WTC11 (cell line): ENCODE measurements at regions not wholly inside any gene's neighbourhood (a gene's known extent, or its start where the extent isn't known, plus 50 kb on each side); places are given as distances from the start of the nearest gene placed in this dataset.

ENCODE experiments used
- ATF6 ChIP-seq: sonication (generic); formaldehyde crosslinking; IDR thresholded peaks from 2 replicates; pipeline ENCODE4 v1.8.1; 2023; ENCODE audit warnings: mild to moderate bottlenecking, missing genetic modification reagents
- CTCF ChIP-seq: fragments of 200-600 bp; IDR thresholded peaks from 2 replicates; pipeline ENCODE4 v1.8.0; 2022; ENCODE audit warnings: antibody characterized with exemption
- ELF4 ChIP-seq: sonication (generic); formaldehyde crosslinking; IDR thresholded peaks from 2 replicates; pipeline ENCODE4 v1.8.1; 2022; ENCODE audit warnings: low read depth, mild to moderate bottlenecking, moderate library complexity, missing genetic modification reagents
- ESRRA ChIP-seq: sonication (generic); formaldehyde crosslinking; IDR thresholded peaks from 2 replicates; pipeline ENCODE4 v1.8.1; 2022; ENCODE audit warnings: mild to moderate bottlenecking, missing genetic modification reagents, borderline replicate concordance
- JUN ChIP-seq: sonication (generic); formaldehyde crosslinking; IDR thresholded peaks from 2 replicates; pipeline ENCODE4 v1.8.0; 2023; ENCODE audit warnings: mild to moderate bottlenecking, missing genetic modification reagents
- NR3C1 ChIP-seq: sonication (generic); formaldehyde crosslinking; conservative IDR thresholded peaks from 2 replicates; pipeline ENCODE4 v1.8.1; 2023; ENCODE audit warnings: low read depth, mild to moderate bottlenecking, missing genetic modification reagents
- ZBTB43 ChIP-seq: sonication (generic); formaldehyde crosslinking; IDR thresholded peaks from 2 replicates; pipeline ENCODE4 v1.8.1; 2023; ENCODE audit warnings: mild to moderate bottlenecking, missing genetic modification reagents
- ZNF121 ChIP-seq: sonication (generic); formaldehyde crosslinking; IDR thresholded peaks from 2 replicates; pipeline ENCODE4 v1.8.0; 2023; ENCODE audit warnings: missing genetic modification reagents
- ZNF416 ChIP-seq: fragments of 250-450 bp; sonication (Bioruptor Pico); IDR thresholded peaks from 2 replicates; pipeline ENCODE4 v1.9.0; 2021; ENCODE audit warnings: mild to moderate bottlenecking, inconsistent platforms

GRCh38 chr6:1554141-1554475, 55.6 kb upstream of the FOXC1 start:
- TF ChIP-seq ATF6 (CRISPR knock-in tag) (no peak), ZNF416 (CRISPR knock-in tag) (no peak), JUN (CRISPR knock-in tag) (no peak), ZNF121 (CRISPR knock-in tag) (no peak), ESRRA (CRISPR knock-in tag) (no peak), CTCF (no peak), ELF4 (CRISPR knock-in tag) (no peak), NR3C1 (CRISPR knock-in tag) (no peak), ZBTB43 (CRISPR knock-in tag) (no peak)
